HL-60 (cell line): ENCODE measurements at regions not wholly inside any gene's neighbourhood (a gene's known extent, or its start where the extent isn't known, plus 50 kb on each side); places are given as distances from the start of the nearest gene placed in this dataset.

Source experiments
- DNase-seq, 2 experiments: peaks; one replicate each; pipeline ENCODE4 v3.0.0-alpha.2; 2010 to 2020; ENCODE audit warnings: low read depth in 1 of 2, low spot score in 1 of 2
- H3K27ac ChIP-seq: fragments of 250-450 bp; sonication (Bioruptor Pico); replicated peaks from 2 replicates; pipeline ENCODE4 v1.5.1; 2020; ENCODE audit warnings: mild to moderate bottlenecking, moderate library complexity
- H3K27me3 ChIP-seq: fragments of 250-450 bp; sonication (Bioruptor Pico); 2 replicates; pipeline ENCODE4 v1.5.1; 2021; ENCODE audit warnings: mild to moderate bottlenecking, moderate library complexity; ENCODE audit not compliant: insufficient read depth, poor library complexity, severe bottlenecking
- H3K4me3 ChIP-seq: replicated peaks from 2 replicates; pipeline ENCODE4 v1.5.1; 2011; ENCODE audit warnings: mild to moderate bottlenecking, control low read depth, low read length; ENCODE audit not compliant: insufficient read depth
- GABPA ChIP-seq: IDR thresholded peaks from 2 replicates; pipeline ENCODE4 v1.6.1; 2012; ENCODE audit warnings: low read depth
- POLR2AphosphoS5 ChIP-seq: IDR thresholded peaks from 2 replicates; pipeline ENCODE4 v1.6.1; 2012; ENCODE audit warnings: low read depth
- SPI1 ChIP-seq: IDR thresholded peaks from 2 replicates; pipeline ENCODE4 v1.6.1; 2012; ENCODE audit warnings: low read depth, mild to moderate bottlenecking, borderline replicate concordance
- TF ChIP-seq, protein P1 (sequence below): IDR thresholded peaks from one replicate; pipeline ENCODE4 v1.5.1; 2011; ENCODE audit warnings: low read length, control low read depth, inconsistent platforms; ENCODE audit not compliant: insufficient read depth
- TF ChIP-seq, protein P2 (sequence below): IDR thresholded peaks from 2 replicates; pipeline ENCODE4 v1.6.1; 2012; ENCODE audit warnings: low read depth; ENCODE audit not compliant: insufficient replicate concordance

DNA sequence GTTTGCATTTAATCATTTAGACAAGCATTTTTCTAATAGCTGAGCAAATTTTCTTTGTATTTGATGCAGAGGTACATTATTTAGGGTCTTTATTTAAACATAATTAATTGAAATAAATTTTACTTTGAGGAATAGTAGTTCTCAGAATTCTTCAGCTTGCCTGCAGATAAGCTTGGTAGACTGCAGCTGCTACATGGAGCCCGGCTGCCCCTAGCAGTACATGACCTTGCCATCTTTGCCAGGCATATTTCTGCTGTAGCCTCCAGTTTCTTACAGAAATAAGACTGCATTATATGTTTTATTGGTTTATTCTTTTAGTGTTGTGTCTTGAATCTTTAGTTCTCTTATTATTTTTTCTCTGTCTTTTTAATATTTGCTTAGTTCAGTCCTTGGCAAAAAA, 396.8 kb downstream of the QKI start:
- Histone ChIP-seq H3K27me3 (peaks cover 2% of the 10 kb centered on the region), H3K27ac (no peak overlapping the region), H3K4me3 (no peak overlapping the region)
- TF ChIP-seq, protein P1, sequence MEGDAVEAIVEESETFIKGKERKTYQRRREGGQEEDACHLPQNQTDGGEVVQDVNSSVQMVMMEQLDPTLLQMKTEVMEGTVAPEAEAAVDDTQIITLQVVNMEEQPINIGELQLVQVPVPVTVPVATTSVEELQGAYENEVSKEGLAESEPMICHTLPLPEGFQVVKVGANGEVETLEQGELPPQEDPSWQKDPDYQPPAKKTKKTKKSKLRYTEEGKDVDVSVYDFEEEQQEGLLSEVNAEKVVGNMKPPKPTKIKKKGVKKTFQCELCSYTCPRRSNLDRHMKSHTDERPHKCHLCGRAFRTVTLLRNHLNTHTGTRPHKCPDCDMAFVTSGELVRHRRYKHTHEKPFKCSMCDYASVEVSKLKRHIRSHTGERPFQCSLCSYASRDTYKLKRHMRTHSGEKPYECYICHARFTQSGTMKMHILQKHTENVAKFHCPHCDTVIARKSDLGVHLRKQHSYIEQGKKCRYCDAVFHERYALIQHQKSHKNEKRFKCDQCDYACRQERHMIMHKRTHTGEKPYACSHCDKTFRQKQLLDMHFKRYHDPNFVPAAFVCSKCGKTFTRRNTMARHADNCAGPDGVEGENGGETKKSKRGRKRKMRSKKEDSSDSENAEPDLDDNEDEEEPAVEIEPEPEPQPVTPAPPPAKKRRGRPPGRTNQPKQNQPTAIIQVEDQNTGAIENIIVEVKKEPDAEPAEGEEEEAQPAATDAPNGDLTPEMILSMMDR = no peak
- no peak for TF ChIP-seq POLR2AphosphoS5
- TF ChIP-seq SPI1 = no peak
- TF ChIP-seq, protein P2, sequence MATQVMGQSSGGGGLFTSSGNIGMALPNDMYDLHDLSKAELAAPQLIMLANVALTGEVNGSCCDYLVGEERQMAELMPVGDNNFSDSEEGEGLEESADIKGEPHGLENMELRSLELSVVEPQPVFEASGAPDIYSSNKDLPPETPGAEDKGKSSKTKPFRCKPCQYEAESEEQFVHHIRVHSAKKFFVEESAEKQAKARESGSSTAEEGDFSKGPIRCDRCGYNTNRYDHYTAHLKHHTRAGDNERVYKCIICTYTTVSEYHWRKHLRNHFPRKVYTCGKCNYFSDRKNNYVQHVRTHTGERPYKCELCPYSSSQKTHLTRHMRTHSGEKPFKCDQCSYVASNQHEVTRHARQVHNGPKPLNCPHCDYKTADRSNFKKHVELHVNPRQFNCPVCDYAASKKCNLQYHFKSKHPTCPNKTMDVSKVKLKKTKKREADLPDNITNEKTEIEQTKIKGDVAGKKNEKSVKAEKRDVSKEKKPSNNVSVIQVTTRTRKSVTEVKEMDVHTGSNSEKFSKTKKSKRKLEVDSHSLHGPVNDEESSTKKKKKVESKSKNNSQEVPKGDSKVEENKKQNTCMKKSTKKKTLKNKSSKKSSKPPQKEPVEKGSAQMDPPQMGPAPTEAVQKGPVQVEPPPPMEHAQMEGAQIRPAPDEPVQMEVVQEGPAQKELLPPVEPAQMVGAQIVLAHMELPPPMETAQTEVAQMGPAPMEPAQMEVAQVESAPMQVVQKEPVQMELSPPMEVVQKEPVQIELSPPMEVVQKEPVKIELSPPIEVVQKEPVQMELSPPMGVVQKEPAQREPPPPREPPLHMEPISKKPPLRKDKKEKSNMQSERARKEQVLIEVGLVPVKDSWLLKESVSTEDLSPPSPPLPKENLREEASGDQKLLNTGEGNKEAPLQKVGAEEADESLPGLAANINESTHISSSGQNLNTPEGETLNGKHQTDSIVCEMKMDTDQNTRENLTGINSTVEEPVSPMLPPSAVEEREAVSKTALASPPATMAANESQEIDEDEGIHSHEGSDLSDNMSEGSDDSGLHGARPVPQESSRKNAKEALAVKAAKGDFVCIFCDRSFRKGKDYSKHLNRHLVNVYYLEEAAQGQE = no peak
- TF ChIP-seq GABPA = no peak
- no peak for DNase-seq

DNA sequence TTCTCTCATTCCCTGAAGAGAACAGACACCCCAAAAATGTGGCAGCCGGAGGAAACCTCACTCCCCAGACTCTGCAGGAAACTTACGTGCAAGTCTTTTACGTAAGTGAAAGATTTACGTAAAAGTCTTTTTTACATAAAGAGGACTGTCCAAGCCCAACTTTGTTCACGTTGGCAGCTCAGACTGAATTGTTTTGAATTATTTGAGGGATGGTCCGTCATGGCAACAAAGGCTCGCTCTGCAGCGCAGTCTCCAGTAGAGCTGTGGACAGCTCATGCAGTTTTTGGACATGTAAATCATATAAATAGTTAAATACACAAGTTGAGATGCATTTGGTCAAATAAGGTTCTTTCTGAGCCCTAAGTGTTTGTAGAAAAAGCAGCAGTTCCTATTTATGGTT, 394.8 kb downstream of the QKI start:
- H3K4me3 ChIP-seq = no peak overlapping the region
- H3K27ac ChIP-seq = no peak overlapping the region
- no peak for DNase-seq
- H3K27me3 ChIP-seq = peaks cover 2% of the 10 kb centered on the region
- TF ChIP-seq, protein P1 = no peak
- no peak for TF ChIP-seq POLR2AphosphoS5
- TF ChIP-seq GABPA = no peak
- TF ChIP-seq, protein P2 = no peak
- TF ChIP-seq SPI1 = no peak

DNA sequence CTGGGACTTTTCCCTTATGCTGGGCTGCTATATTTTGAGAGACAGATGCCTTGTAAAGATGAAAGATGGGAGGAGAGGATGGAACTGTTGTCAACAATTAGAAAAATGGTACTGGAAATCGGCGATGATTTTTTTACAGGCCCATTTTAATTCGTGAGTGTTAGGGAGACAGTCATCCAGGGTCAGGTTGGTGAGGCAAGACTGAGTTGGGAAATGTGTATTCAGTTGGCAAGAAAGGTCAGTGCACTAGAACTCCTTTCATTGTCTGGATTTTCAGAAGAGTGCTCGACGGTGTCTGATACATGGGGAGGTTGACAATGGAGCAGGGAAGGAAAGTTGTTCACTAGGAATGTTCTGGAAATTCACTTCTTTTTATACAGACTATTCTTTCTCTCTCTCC, 394.4 kb downstream of the QKI start:
- no peak overlapping the region for H3K4me3 ChIP-seq
- H3K27me3 ChIP-seq = peaks cover 2% of the 10 kb centered on the region
- no peak overlapping the region for H3K27ac ChIP-seq
- TF ChIP-seq GABPA (no peak), SPI1 (no peak), POLR2AphosphoS5 (no peak)
- TF ChIP-seq, protein P2 = no peak
- TF ChIP-seq, protein P1 = no peak
- DNase-seq = no peak
